Activated CD8-positive, alpha-beta memory T cell treated with anti-CD3 and anti-CD28 coated beads for 4 hours (primary cell): ENCODE measurements at regions not wholly inside any gene's neighbourhood (a gene's known extent, or its start where the extent isn't known, plus 50 kb on each side); places are given as distances from the start of the nearest gene placed in this dataset.
"Not testable (repeated sequence)": the region's sequence is repeated elsewhere in the genome, so short reads cannot be mapped to it uniquely, and the experiment has no call there.

Experiments
- DNase-seq, 2 donors: peaks; one replicate each; pipeline ENCODE4 v3.0.0-alpha.2; 2020; ENCODE audit warnings: low read depth in 2 of 2

DNA sequence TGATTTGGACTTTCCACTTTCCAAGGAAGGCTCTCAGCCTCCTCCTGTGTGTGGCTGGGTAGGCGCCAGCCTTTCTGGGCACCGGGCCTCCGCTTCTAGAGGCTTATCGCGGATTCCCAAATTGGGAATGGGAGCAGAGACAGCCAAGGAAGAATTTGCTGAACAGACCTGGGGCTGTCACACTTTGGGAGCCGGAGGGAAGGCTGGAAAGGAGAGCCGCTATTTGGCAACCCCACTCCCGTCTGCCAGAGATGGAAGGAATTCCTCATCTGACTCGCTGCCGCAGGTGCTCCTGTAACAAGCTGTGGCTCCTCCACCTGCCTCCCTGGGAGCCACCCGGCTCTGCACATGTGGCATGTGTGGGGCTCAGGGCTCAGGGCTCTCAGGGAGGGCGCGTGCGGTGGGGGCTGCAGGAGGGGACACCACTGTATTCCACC, 50.8 kb upstream of the ECHDC3 start:
- DNase-seq: no peak

DNA sequence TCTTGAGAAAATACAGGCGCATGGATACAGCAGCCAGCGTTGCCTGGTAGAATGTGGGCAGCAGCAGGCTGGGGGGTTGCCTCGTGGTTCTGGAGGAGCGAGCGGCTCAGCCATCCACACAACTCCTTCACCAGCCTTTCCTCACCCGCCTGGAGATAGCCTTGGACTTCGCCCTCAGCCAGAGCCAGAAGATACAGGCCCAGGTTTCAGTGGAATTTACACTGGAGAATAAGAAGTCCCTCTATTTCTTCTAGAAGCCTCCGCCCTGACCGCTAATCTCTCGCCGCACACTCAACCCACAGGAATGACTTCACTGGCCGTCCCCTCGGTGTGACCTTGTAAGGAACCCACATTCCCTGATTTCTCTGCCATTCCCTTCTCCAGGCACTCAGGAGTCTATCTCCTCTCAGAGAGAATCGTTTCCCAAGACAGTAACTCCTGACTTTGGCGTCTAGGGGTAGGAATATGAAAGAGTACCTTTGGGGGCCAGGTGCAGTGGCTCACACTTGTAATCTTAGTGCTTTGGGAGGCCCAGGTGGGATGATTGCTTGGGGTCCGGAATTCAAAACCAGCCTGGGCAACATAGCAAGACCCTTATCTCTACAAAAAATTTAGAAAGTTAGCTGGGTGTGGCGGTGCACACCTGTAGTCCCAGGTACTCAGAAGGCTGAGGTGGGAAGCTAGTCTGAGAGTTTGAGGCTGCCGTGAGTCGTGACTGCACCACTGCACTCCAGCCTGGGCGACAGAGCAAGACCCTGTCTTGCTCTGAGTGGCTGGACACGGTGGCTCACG, 52.0 kb upstream of the ECHDC3 start:
- DNase-seq: no peak

DNA sequence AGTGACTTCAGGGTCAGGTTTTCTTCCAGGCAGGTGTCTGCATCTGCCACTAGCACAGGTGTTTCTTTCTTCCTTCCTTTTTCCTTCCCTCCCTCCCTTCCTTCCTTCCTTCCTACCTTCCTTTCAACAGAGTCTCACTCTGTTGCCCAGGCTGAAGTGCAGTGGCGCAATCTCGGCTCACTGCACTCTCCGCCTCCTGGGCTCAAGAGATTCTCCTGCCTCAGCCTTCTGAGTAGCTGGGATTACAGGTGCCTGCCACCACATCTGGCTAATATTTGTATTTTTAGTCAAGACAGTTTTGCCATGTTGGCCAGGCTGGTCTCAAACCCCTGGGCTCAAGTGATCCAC, 53.8 kb upstream of the ECHDC3 start:
- not testable (repeated sequence) for DNase-seq

DNA sequence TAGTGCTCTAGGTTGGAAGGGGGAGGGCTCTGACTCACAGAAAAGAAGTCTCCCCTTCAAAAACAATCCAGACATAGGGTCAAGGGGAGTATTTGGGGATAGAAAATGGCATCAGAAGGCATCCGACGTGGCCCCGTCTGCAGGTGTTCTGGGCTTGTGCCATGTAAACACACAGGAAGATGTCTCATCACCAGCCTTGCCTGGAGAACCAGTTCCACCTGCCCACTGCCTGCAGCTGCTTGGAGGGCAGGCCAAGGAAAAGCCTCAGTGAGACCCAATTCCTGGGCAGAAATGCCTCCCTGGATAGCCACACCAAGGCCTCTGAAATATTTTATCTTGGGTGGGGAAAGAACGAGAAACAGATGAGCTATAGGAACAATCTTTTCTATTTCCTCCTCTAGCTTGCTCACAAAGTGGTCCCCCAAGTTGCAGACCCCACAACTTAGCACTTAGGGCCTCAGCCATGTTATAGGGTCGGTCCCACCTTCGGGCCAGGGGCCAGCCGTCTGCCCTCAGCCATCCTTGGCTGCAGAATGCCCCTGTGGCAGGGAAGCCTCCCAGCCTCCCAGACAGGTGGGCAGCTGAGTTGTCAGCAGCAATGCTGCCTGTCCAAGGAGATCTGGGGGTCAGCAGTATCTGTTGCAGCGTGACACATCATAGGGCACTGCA, 54.3 kb upstream of the ECHDC3 start:
- DNase-seq: no peak

DNA sequence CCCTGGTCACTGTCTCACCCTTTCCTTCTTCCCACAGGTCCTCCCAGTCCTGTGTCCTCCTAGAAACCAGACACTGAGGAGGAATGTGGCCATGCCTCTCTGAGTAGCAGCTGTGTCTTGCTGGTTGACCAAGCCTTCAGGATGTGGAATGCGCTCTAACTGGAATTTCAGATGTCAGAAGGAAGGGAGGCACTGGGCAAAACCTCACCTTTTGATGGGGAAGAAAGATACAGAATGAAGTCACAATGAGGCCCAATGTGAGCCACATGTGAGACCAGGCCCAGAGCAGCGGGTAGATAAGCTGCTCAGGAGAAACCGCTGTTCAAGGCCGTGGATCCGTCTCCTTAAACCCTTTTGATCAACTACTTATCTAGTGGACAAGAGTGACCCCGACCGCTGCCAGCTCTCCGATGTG, 54.8 kb upstream of the ECHDC3 start:
- DNase-seq: no peak

DNA sequence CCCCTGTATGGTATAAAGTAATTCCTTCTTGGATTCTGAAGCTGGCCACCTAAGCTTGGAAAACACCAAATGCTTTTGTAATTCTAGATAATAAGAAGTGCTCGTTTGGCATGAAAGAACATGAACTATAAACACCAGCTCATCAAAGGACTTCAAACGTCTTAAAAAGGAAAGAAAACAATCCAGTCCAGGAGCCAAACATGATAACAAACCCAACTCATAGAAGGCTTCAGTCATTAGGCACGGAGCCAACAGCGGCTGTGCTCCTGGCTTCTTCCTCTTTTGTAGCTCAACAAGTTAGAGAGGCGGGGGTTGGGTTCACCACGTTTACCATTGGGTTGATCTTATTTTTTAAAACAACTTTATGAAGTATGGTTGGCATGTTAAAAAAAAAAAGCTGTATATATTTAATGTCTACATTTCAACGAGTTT, 56.4 kb upstream of the ECHDC3 start:
- no peak for DNase-seq

DNA sequence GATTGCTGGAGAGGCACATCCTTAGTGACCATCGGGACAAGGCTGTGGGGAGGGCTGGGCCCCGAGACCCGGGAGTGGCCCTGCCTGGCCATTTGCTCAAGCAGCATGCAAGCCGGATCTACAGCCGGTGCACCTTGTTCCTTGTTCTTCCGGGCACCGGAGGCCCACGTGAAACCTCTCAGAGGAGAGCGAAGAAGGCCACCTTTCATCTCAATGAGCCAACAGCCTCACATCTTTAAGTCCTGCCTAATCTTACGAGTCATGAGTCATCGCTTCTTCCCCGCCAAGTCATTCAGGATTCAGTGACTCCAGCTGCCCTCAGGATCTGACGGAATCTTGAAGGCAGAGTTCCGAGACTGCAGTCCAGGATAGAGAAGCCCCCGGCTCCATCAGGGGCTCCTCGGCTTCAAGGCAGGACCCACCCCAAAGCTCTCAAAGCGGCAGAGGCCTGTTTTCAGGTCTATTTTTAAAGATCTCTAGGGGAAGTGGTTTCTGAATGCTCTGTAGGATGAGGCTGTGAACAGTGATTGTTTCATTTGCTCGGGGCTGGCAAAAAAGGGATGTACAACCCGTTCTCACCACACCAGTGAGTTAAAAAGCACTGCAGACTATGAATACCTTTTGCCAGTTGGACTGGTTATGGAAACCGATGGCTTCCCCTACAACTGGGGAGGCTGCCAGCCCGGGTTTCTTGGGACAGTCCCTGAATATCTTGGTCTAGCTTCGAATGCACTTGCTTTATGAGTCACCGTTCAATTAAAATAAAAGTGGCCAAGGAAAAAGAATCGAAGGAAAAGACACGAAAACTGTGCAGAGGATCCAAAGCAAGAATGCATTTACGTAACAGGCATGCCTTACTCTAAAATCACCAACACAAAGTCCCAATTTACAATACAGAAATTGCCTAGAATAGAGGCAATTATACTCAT, 57.2 kb upstream of the ECHDC3 start:
- peak; percentile 18 to 24 for DNase-seq

DNA sequence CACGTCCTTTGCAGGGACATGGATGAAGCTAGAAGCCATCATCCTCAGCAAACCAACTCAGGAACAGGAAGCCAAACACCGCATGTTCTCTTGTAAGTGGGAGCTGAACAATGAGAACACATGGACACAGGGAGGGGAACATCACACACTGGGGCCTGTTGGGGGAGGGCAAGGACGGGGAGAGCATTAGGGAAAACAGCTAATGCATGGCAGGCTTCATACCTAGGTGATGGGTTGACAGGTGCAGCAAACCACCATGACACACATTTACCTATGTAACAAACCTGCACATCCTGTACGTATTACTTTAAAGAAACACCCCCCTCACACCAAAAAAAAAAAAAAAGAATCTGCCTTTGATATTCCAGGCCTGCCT, 57.9 kb upstream of the ECHDC3 start:
- not testable (repeated sequence) for DNase-seq

DNA sequence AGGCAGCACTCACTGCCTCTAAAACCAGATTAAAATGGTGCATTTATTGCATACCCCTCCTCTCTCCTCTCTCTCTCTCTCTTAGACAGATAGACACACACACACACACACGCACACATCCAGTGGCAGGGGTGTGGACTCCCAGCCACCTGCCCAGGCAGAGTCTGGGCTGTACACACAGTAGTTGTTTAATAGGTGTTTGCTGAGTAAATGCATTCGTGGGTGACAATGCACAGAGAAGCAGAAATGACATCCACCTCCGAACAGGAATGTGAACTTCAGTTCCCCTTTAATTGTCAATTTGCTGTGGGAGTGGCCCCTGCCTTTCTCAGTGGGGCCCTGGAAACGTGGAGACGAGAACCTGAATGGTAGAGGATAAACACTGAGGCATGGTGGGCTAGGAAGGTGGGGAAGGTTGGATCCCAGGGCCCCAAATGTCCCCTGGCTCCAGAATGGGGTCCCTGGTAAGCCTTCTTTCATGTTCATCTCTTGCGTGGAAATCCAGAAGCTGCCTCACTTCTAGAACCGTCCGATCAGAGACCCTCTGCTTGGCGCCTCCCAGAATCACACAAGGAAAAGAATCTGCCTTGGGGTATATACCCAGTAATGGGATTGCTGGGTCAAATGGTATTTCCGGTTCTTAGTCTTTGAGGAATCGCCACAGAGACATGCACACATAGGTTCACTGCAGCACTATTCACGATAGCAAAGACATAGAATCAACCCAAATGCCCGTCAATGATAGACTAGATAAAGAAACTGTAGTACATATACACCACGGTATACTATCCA, 58.5 kb upstream of the ECHDC3 start:
- no peak for DNase-seq

DNA sequence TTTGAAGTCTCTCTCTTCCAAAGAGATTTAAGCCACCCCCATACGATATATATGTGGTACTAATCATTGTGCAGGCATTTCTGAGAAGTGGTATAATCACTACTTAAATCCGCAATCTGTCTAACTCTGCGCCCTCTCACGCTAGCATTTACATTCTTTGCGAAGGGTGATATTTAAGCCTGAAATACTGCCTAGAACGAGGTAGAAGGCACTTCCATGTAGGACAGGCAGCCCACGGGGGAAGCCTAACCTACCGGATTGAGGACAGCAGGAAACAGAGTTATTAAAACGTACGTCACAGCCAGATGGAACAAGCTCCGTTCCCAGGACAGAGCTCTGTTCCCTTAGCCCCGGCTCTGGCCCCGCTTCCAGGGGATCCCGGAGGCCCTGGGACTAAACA, 59.3 kb upstream of the ECHDC3 start:
- DNase-seq: no peak

DNA sequence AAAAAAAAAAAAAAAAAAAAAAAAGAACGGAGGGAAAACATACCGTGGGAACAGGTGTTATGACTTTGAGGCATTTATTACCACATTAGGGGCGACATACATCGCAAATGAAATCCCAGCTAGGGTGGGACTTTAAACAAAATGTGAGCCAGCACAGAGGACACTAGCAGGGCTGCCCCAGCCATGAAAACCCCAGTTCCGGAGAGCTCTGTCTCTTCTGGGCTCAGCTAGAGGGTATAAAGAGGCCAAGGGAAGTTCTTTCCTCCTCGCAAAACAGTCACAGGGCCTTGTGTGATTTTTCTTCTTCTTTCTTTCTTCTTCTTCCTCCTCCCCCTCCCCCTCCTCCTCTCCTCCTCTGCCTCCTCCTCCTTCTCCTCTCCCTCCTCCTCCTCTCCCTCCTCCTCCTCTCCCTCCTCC, 59.9 kb upstream of the ECHDC3 start:
- DNase-seq: no peak

DNA sequence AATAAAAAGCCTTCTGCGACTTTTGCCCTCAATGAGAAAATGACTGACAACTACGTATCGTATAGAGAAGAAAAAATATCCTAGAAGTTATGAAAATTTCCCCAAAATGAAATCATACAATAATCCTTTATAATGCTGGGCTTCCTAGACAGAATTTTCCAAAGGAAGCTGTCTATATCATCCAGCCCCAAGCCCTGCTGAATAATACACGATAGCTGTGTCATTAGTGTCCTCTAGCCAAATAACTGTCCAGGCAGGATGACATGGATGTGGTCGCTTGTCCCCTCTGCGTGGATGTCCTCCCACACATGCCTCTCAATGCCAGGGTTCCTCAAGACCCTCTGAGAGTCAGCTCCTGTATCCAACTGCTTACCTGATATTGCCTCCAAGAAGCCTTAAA, 61.7 kb upstream of the ECHDC3 start:
- no peak for DNase-seq

DNA sequence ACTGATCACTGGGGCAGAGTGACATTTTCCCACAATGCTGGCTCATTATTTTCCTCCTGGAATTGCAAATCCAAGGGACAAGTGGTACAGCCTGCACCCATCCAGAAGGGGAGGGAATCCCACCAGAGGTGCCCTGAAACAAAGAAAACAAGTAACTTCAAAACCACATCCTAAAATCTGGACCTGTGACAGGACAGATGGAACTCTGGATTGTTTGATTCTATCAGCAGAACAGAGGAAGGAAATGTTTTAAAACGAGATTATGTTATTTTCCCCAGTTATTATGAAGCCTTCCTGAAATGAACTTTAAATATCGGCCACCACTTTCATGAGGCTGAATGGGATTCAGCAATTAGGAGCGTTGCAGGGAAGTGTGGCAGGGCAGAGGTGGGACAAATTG, 62.2 kb upstream of the ECHDC3 start:
- DNase-seq: no peak

DNA sequence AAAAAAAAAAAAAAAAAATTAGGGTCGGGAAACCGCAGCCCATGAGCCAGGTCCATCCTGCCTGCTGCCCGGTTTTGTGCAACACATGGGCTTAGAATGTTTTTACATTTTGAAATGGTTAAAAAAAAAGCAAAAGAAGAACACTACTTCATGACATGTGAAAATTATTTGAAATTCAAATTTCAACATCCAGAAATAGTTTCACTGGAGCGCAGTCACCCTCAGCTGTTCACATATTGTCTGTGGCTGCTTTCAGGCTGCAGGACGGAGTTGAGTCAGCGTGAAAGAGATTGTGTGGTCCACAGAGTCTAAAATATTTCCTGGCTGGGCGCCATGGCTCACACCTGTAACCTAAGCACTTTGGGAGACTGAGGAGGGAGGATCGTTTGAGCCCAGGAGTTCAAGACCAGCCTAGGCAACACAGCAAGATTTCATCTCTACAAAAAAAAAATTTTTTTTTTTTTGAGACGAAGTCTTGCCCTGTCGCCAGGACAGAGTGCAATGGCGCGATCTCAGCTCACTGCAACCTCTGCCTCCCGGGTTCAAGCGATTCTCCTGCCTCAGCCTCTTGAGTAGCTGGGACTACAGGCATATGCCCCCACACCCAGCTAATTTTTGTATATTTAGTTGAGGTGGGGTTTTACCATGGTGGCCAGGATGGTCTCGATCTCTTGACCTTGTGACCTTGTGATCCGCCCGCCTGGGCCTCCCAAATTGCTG, 63.9 kb upstream of the ECHDC3 start:
- no peak for DNase-seq

DNA sequence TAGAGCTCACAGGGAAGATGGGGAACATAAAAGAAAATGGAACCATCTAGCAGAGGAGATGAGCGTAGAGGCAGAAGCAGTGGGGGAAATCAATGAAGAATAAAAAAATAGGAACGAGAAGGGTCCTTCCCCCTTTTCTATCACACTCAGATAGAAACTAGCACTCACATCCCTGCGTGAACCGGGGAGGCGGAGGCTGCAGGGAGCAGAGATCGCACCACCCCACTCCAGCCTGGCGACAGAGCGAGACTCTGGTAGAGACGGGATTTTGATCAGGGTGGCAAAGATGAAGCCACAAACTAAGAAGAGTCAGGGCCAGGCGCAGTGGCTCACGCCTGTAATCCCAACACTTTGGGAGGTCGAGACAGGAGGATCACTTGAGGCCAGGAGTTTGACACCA, 64.7 kb upstream of the ECHDC3 start:
- DNase-seq: no peak

DNA sequence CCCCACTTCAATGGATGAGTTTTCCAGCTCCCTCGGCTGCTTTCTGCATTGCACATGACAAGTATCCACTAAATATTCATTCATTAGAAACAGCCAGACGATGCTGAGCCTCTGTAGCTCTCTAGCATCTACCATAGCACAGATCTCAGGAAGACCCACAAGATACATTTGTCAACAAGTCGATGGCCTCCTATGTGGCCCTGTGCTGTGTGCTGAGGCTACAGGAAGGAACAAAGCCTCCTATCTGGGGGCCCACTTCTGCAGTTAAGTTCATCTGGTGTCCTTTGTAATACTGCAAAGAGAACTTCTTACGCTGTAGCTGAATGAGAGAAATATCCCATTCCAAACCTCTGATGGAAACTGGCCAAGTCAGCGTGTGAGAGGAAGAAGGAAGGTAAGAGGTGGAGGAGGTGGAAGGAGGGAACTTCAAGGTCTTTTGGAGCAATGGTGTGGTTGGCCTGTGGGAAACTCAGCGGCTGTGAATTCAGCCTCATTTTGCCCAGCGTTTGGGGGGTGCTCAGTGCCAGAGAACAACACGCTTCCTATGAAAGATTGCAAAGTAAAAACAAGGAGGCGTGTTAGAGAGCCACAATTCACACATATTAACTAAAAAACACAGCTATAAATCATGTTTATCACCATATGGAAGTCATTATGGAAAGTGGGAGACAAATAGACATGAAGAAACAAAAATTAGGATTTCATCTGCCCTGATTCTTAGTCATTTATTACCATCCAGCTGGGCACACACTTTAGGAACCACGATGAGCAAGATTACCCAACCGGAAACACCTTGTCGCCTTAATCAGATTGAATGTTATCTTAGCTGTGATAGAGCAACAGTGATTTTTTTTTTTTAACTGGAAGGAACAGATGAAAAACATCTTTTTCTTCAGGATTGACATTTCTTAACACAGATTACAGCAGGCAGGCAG, 62.2 kb upstream of the USP6NL start:
- no peak for DNase-seq

DNA sequence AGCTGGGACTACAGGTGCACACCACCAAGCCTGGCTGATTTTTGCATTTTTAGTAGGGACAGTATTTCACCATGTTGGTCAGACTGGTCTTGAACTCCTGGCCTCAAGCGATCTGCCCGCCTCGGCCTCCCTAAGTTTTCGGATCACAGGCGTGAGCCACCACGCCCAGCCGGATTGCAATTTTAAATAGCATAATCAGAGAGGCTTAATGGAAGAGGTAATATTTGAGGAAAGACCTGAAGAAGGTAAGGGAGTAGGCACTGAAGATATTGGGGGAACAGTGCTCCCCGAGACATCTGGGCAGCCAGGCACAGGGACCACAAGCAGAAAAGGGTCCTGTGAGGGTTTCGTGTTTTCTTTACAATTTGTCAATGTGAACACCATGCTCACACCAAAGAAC, 61.4 kb upstream of the USP6NL start:
- no peak for DNase-seq

DNA sequence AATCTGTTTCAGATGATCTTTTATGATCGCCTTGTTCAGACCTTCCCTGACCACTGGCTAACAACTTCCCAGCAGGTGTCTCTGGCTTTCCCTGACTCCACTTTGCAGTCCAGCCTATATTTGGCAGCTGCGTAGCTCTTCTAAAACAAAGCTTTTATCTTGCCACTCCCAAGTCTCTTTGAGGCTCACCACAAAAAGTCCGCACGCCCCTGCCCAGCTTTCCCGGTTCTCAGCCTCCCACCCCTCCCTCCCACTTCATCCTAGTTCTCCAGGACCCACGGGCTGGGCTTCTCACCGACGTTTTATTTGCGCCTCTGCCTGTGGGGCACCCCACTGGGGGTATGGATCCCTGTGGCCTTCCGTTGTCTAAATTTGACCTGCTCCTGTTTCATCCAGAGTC, 58.9 kb upstream of the USP6NL start:
- no peak for DNase-seq

DNA sequence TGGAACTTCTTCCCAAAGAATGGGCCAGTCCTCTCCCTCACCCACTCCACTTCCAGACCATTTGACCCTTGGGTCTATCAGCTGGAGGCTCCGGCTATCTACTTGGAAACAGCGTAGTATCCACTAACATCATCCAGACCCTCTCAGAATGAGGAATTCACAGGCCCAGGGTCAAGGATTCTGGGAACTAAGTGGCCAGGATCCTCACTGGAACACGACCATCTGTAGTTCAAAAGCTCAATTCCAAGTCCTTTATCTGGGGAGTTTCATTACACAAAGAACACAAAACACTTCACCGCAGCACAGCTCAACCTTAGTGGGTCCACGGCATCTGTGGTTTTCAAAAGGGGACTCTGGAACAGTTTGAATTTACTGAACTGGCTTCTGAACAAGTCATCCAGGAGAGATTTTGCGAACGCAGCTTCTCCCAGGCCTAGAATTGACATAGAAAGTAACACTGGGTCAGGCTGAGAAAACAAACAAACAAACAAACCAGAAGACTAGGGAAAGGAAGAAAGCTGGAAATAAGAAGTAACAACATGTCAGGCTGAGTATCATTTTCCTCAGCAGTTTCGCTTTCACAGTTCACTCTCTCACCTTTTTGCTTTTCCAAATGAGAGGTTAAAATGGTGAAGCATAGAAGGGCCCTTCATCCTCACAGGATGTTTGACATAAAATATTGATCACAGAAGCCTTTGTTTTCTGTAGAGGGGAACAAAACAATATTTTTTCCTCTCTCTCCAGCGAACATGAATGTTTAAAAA, 57.6 kb upstream of the USP6NL start:
- DNase-seq: no peak
